CD8-positive, alpha-beta memory T cell (primary cell): ENCODE measurements at regions not wholly inside any gene's neighbourhood (a gene's known extent, or its start where the extent isn't known, plus 50 kb on each side); places are given as distances from the start of the nearest gene placed in this dataset.

Experiments used
- CTCF ChIA-PET: fragments of 350-600 bp; sonication (Branson Sonifier 250); formaldehyde crosslinking; loops from one replicate; lab custom pipeline; 2021; ENCODE audit warnings: antibody characterized with exemption; lab: Charles Lee
- POLR2A ChIA-PET: fragments of 350-600 bp; sonication (Branson Sonifier 250); formaldehyde crosslinking; loops from one replicate; lab custom pipeline; 2021; ENCODE audit warnings: antibody characterized with exemption; lab: Charles Lee
- DNase-seq, 5 donors: peaks; one replicate each; pipeline versions ENCODE4 v3.0.0 to v3.0.0-alpha.2; 2020 to 2022; ENCODE audit warnings: mixed read lengths in 1 of 5
- H3K27ac ChIP-seq: one replicate; pipeline ENCODE4 v1.7.0; 2013; ENCODE audit warnings: low read depth, mild to moderate bottlenecking, low read length, moderate library complexity
- H3K27me3 ChIP-seq: 2 replicates; pipeline ENCODE4 v1.7.0; 2013; ENCODE audit warnings: low read length, mild to moderate bottlenecking; ENCODE audit not compliant: insufficient read depth, poor library complexity, severe bottlenecking
- H3K36me3 ChIP-seq: 2 replicates; pipeline ENCODE4 v1.7.0; 2013; ENCODE audit warnings: mild to moderate bottlenecking, low read length, moderate library complexity; ENCODE audit not compliant: insufficient read depth
- H3K4me1 ChIP-seq: 2 replicates; pipeline ENCODE4 v1.7.0; 2013; ENCODE audit warnings: mild to moderate bottlenecking, low read length, moderate library complexity; ENCODE audit not compliant: insufficient read depth
- H3K4me3 ChIP-seq: 2 replicates; pipeline ENCODE4 v1.7.0; 2013; ENCODE audit warnings: mild to moderate bottlenecking, low read length
- H3K9me3 ChIP-seq: 2 replicates; pipeline ENCODE4 v1.7.0; 2013; ENCODE audit warnings: mild to moderate bottlenecking, low read length
- H3K27ac Mint-ChIP-seq, 8 donors: one replicate each; pipeline ENCODE4 v1.8.0; 2020 to 2021; ENCODE audit warnings: mixed read lengths in 8 of 8, mild to moderate bottlenecking in 6 of 8, inconsistent platforms in 3 of 8, moderate library complexity in 3 of 8
- H3K27me3 Mint-ChIP-seq, 2 donors: one replicate each; pipeline ENCODE4 v1.8.0; 2020 to 2021; ENCODE audit warnings: mixed read lengths in 2 of 2, mild to moderate bottlenecking in 1 of 2, moderate library complexity in 1 of 2
- H3K36me3 Mint-ChIP-seq, 3 donors: one replicate each; pipeline ENCODE4 v1.8.0; 2020 to 2021; ENCODE audit warnings: mixed read lengths in 3 of 3, inconsistent platforms in 1 of 3, mild to moderate bottlenecking in 1 of 3
- H3K4me1 Mint-ChIP-seq, 3 donors: one replicate each; pipeline ENCODE4 v1.8.0; 2020 to 2021; ENCODE audit warnings: mixed read lengths in 3 of 3, inconsistent platforms in 1 of 3, mild to moderate bottlenecking in 1 of 3
- H3K4me3 Mint-ChIP-seq, 7 donors: one replicate each; pipeline ENCODE4 v1.8.0; 2020 to 2021; ENCODE audit warnings: mixed read lengths in 7 of 7, mild to moderate bottlenecking in 6 of 7, moderate library complexity in 4 of 7, inconsistent platforms in 2 of 7
- H3K9me3 Mint-ChIP-seq, 5 donors: one replicate each; pipeline ENCODE4 v1.8.0; 2020 to 2022; ENCODE audit warnings: mixed read lengths in 5 of 5, mild to moderate bottlenecking in 3 of 5, moderate library complexity in 2 of 5, inconsistent platforms in 1 of 5

DNA sequence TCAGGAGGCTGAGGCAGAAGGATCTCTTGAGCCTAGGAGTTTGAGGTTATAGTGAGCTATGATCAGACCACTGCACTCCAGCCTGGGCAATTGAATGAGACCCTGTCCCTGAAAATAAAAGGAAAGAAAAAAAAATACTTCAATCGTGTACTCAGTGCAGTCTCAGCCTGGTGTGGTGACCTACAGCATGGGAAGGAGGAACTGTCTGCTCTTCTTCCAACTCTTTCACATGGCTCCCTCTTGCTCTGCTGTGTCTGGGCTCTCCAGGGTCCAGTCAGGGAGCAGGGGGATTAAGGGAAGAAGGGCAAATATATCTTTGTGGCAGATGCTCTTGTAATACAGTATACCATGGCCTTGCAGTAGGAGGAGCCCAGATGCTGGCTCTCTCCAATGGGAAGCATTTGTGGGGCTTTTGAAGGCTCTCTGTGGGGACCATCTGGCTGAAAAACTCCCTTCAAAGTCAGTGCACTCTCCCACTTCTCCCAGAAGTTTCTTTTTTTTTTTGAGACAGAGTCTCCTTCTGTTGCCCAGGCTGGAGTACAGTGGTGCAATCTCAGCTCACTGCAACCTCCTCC is 76.6 kb upstream of the TMPO start:
- H3K4me1 ChIP-seq = no peaks in the 10 kb centered on the region

DNA sequence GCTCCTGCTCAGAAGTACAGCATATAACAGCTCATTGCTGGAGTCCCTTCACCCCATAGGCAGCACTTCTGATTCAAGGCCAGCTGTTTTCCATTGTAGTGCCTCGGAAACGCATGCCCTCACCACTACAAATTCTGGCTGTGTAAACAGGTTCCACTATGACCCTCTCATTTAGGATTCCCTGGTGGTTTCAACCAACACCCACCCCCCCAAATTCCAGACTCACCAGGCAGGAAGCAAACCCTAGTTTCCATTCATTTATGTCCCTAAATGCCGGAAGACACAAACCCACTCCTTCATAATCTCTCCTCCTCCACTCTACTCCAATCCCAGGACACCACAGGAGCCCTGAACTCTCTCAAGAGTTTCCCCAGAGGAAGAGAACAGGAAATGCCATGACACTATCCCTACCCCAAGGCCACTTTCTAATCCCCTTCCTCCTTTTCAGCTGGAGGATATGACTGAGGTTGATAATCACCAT is 75.9 kb upstream of the TMPO start:
- Mint-ChIP-seq H3K9me3 (peaks cover 7 to 12% (median 10%) of the 10 kb centered on the region in 5 donors), H3K36me3 (peaks cover 0 to 5% (median 0%) of the 10 kb centered on the region in 3 donors), H3K4me3 (no peak overlapping the region), H3K4me1 (no peaks in the 10 kb centered on the region), H3K27me3 (peaks cover 32 to 56% of the 10 kb centered on the region in 2 donors), H3K27ac (no peak overlapping the region)
- POLR2A ChIA-PET = no interaction called here
- H3K36me3 ChIP-seq = no peaks in the 10 kb centered on the region
- no peak overlapping the region for H3K4me3 ChIP-seq
- no peak overlapping the region for H3K27ac ChIP-seq
- CTCF ChIA-PET = no interaction called here
- H3K4me1 ChIP-seq = no peaks in the 10 kb centered on the region
- no peak for DNase-seq
- H3K9me3 ChIP-seq = no peaks in the 10 kb centered on the region
- H3K27me3 ChIP-seq = peaks cover 7% of the 10 kb centered on the region

More for the DNA sequence above, 76.6 kb upstream of the TMPO start:
- Histone ChIP-seq H3K4me3 (no peak overlapping the region), H3K27ac (no peak overlapping the region), H3K9me3 (no peaks in the 10 kb centered on the region), H3K27me3 (peaks cover 7% of the 10 kb centered on the region), H3K36me3 (no peaks in the 10 kb centered on the region)
- H3K36me3 Mint-ChIP-seq = peaks cover 0 to 5% (median 0%) of the 10 kb centered on the region in 3 donors
- peaks cover 32 to 62% of the 10 kb centered on the region in 2 donors for H3K27me3 Mint-ChIP-seq
- POLR2A ChIA-PET = no interaction called here
- no peak for DNase-seq
- no peak overlapping the region for H3K27ac Mint-ChIP-seq
- no peak overlapping the region for H3K4me3 Mint-ChIP-seq
- CTCF ChIA-PET = no interaction called here
- no peaks in the 10 kb centered on the region for H3K4me1 Mint-ChIP-seq
- H3K9me3 Mint-ChIP-seq = peaks cover 7 to 13% (median 11%) of the 10 kb centered on the region in 5 donors

DNA sequence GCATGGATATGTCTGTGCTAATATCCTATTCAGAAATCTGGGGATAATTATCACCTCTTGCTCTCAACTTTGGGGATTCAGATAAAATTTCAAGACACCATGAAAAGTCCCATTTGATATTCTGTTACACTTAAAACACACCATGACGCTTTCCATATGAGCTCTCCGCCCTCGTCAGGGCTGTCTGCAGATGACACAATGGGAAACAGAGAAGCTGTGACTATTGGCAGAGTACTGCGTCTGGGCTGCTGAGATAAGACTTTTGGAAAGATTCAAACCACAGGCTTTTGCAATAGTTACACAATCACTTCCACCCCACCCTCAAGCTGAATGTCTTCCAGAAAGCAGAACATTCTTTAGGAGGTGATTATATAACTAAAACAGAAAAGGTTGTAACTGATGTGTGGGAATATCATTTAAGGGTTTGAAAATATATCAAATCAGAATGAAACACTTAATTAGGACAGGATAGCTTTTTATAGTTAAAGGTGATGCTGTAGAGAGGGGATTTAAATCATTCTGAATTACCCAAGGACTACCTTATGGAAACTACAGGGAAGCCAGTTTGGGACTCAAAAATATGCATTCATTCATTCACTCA is 75.3 kb upstream of the TMPO start:
- peaks cover 7% of the 10 kb centered on the region for H3K27me3 ChIP-seq
- H3K36me3 ChIP-seq = no peaks in the 10 kb centered on the region
- Mint-ChIP-seq H3K36me3 (peaks cover 0 to 5% (median 0%) of the 10 kb centered on the region in 3 donors), H3K27ac (no peak overlapping the region), H3K9me3 (peaks cover 4 to 7% (median 5%) of the 10 kb centered on the region in 5 donors), H3K27me3 (peaks cover 30 to 51% of the 10 kb centered on the region in 2 donors), H3K4me1 (no peaks in the 10 kb centered on the region), H3K4me3 (no peak overlapping the region)
- CTCF ChIA-PET = no interaction called here
- no peak overlapping the region for H3K27ac ChIP-seq
- H3K9me3 ChIP-seq = no peaks in the 10 kb centered on the region
- H3K4me3 ChIP-seq = no peak overlapping the region
- no peaks in the 10 kb centered on the region for H3K4me1 ChIP-seq
- DNase-seq = no peak
- POLR2A ChIA-PET = no interaction called here

DNA sequence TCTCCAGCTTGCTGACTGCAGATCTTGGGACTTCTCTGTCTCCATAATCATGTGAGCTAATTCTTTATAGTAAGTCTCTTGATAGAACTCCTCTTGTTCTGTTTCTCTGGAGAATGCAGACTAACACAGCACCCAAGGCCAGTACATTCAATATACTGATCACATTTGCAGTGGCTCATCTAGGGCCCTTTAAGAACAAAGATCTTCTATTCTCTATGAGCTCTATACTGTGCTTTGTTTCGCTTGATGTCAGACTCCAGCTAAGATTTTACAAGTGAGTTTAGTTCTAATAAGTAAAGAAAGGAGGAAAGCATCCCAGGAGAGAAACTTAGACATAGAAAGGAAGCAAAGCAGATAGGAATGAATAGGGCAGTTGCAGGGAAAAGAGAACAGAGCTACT is 69.3 kb upstream of the TMPO start:
- H3K27ac Mint-ChIP-seq = no peak overlapping the region
- CTCF ChIA-PET = no interaction called here

DNA sequence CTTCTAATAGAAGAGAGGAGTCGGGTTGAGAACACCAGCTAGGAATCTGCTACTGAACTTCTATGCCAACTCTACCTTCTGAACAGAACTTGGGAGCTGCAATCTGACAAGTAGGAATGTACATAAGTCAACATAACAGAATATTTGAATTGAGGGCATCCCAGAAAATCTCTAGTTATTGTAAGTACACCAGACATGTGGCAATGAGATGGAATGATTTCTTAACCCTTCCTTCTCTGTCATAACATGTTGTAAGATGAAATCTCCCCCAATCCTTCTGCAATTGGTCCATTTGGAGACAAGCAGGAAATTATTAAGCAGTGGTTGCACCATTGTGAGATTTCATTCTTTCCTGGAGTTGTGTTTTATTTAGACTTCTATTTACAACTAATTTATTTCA is 68.7 kb upstream of the TMPO start:
- H3K4me3 ChIP-seq = no peak overlapping the region
- H3K27me3 ChIP-seq = no peaks in the 10 kb centered on the region
- no peak for DNase-seq
- Mint-ChIP-seq H3K9me3 (peaks cover 0 to 2% (median 0%) of the 10 kb centered on the region in 5 donors), H3K27ac (no peak overlapping the region), H3K4me1 (no peaks in the 10 kb centered on the region), H3K27me3 (peaks cover 9 to 17% of the 10 kb centered on the region in 2 donors), H3K4me3 (no peak overlapping the region), H3K36me3 (no peaks in the 10 kb centered on the region)
- ChIA-PET POLR2A (no interaction called here), CTCF (no interaction called here)
- H3K4me1 ChIP-seq = no peaks in the 10 kb centered on the region
- no peaks in the 10 kb centered on the region for H3K9me3 ChIP-seq
- no peak overlapping the region for H3K27ac ChIP-seq
- H3K36me3 ChIP-seq = no peaks in the 10 kb centered on the region

More for the DNA sequence above, 69.3 kb upstream of the TMPO start:
- no peaks in the 10 kb centered on the region for H3K36me3 ChIP-seq
- no peak overlapping the region for H3K4me3 ChIP-seq
- Mint-ChIP-seq H3K27me3 (peaks cover 7 to 15% of the 10 kb centered on the region in 2 donors), H3K36me3 (no peaks in the 10 kb centered on the region), H3K9me3 (no peaks in the 10 kb centered on the region), H3K4me3 (no peak overlapping the region), H3K4me1 (no peaks in the 10 kb centered on the region)
- no peaks in the 10 kb centered on the region for H3K4me1 ChIP-seq
- DNase-seq = no peak
- POLR2A ChIA-PET = no interaction called here
- no peaks in the 10 kb centered on the region for H3K27me3 ChIP-seq
- H3K27ac ChIP-seq = no peak overlapping the region
- H3K9me3 ChIP-seq = no peaks in the 10 kb centered on the region

DNA sequence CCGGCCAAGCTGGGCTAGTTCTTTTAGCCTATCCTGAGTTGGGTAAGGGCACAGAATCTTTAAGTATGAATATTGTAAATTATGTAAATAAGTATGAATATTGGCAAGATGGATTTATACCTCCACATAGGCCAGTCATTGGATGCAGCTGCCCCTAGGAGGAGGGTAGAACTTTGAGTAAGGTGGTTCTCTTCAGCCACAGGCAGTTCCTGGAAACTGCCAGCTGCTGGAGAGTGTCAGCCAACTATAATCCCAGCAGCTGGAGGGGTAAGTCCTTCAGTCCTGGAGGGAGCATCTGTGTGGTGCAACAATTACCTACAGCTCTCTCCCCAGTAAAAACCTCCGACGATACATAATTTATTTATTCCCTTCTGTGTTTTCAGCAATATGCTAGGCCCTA is 65.8 kb upstream of the TMPO start:
- H3K36me3 ChIP-seq = no peaks in the 10 kb centered on the region
- no peaks in the 10 kb centered on the region for H3K27me3 ChIP-seq
- no peak overlapping the region for H3K4me3 ChIP-seq
- Mint-ChIP-seq H3K27ac (no peak overlapping the region), H3K4me3 (no peak overlapping the region), H3K9me3 (peaks cover 0 to 2% (median 0%) of the 10 kb centered on the region in 5 donors), H3K27me3 (peaks cover 17 to 29% of the 10 kb centered on the region in 2 donors), H3K36me3 (no peaks in the 10 kb centered on the region), H3K4me1 (no peaks in the 10 kb centered on the region)
- H3K4me1 ChIP-seq = no peaks in the 10 kb centered on the region
- no peak for DNase-seq
- CTCF ChIA-PET = no interaction called here
- POLR2A ChIA-PET = no interaction called here
- no peaks in the 10 kb centered on the region for H3K9me3 ChIP-seq
- no peak overlapping the region for H3K27ac ChIP-seq

DNA sequence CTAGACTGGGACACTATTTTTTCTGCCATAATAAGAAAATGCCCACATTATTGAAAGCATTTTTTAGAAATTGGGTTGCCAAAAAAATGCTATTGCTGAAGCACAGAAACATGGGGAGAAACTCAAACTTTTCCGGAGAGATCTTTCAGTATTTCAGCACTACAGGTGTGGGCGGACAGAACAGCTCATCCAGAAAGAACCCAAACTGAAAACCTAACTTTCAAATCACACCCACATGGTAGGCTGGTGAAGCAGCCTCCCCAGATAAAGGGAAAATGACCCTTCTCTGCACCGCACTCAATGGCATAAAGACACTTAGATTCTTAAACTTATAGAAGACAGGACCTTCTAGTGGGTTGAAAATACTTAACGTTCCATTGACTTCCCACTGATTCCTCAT is 62.3 kb upstream of the TMPO start:
- H3K4me3 ChIP-seq = no peak overlapping the region
- H3K27me3 Mint-ChIP-seq = peaks cover 24 to 44% of the 10 kb centered on the region in 2 donors
- H3K9me3 ChIP-seq = no peaks in the 10 kb centered on the region
- ChIA-PET POLR2A (no interaction called here), CTCF (no interaction called here)
- H3K27ac ChIP-seq = no peak overlapping the region
- DNase-seq = no peak
- H3K4me3 Mint-ChIP-seq = no peak overlapping the region
- H3K27me3 ChIP-seq = peaks cover 11% of the 10 kb centered on the region
- H3K4me1 ChIP-seq = no peaks in the 10 kb centered on the region
- peaks cover 0 to 2% (median 0%) of the 10 kb centered on the region in 5 donors for H3K9me3 Mint-ChIP-seq
- H3K27ac Mint-ChIP-seq = no peak overlapping the region
- H3K36me3 ChIP-seq = no peaks in the 10 kb centered on the region
- peaks cover 5 to 8% (median 8%) of the 10 kb centered on the region in 3 donors for H3K4me1 Mint-ChIP-seq
- peaks cover 0 to 11% (median 0%) of the 10 kb centered on the region in 3 donors for H3K36me3 Mint-ChIP-seq

DNA sequence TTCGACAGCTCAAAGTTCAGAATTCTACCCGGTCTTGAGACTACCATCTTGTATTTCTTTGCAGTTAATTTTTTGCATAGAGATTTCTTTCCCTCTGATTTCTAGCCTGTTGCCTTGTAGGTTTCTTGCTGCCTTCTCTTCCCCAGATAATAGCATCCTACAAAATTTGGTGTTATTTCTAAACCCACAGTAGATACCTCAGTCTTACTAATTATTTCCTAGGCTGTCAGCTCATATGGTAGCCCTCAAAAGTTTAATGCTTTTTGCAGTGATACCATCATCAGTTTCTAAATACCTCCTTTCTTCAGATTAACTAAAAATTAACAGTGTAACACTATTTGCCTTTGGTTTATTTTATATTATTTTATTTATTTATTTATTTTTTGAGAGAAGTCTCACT is 61.9 kb upstream of the TMPO start:
- H3K4me3 ChIP-seq = no peak overlapping the region
- ChIA-PET POLR2A (no interaction called here), CTCF (no interaction called here)
- peaks cover 0 to 2% (median 0%) of the 10 kb centered on the region in 5 donors for H3K9me3 Mint-ChIP-seq
- no peak overlapping the region for H3K27ac Mint-ChIP-seq
- peaks cover 11% of the 10 kb centered on the region for H3K27me3 ChIP-seq
- peaks cover 0 to 11% (median 0%) of the 10 kb centered on the region in 3 donors for H3K36me3 Mint-ChIP-seq
- no peak overlapping the region for H3K4me3 Mint-ChIP-seq
- H3K27ac ChIP-seq = no peak overlapping the region
- no peaks in the 10 kb centered on the region for H3K4me1 ChIP-seq
- DNase-seq = no peak
- H3K9me3 ChIP-seq = no peaks in the 10 kb centered on the region
- peaks cover 24 to 40% of the 10 kb centered on the region in 2 donors for H3K27me3 Mint-ChIP-seq
- H3K36me3 ChIP-seq = no peaks in the 10 kb centered on the region
- H3K4me1 Mint-ChIP-seq = peaks cover 5 to 8% (median 8%) of the 10 kb centered on the region in 3 donors
